Esophagus muscularis mucosa (tissue), 4 donors: ENCODE measurements at regions not wholly inside any gene's neighbourhood (a gene's known extent, or its start where the extent isn't known, plus 50 kb on each side); places are given as distances from the start of the nearest gene placed in this dataset.
"Not testable (repeated sequence)": the region's sequence is repeated elsewhere in the genome, so short reads cannot be mapped to it uniquely, and the experiment has no call there.

Source experiments
- EP300 ChIP-seq: sonication (generic); formaldehyde crosslinking; IDR thresholded peaks from one replicate; pipeline ENCODE4 v1.6.1; 2017; ENCODE audit warnings: antibody characterized with exemption
- POLR2A ChIP-seq: fragments of 450-650 bp; IDR thresholded peaks from one replicate; pipeline ENCODE4 v1.6.1; 2017; ENCODE audit warnings: antibody characterized with exemption, moderate library complexity, mild to moderate bottlenecking, low read depth
- POLR2AphosphoS5 ChIP-seq, 2 donors: sonication (generic); formaldehyde crosslinking; IDR thresholded peaks; one replicate each; pipeline ENCODE4 v1.6.1; 2017; ENCODE audit warnings: antibody characterized with exemption in 2 of 2
- TF ChIP-seq, protein P1 (sequence below), 3 experiments: fragments of 200-600 bp in 2 of 3; fragments of 450-650 bp in 1 of 3; sonication (generic) in 2 of 3; IDR thresholded peaks; one replicate each; pipeline ENCODE4 v1.5.1; 2017 to 2019; ENCODE audit warnings: antibody characterized with exemption in 3 of 3, mild to moderate bottlenecking in 2 of 3, moderate library complexity in 1 of 3

DNA sequence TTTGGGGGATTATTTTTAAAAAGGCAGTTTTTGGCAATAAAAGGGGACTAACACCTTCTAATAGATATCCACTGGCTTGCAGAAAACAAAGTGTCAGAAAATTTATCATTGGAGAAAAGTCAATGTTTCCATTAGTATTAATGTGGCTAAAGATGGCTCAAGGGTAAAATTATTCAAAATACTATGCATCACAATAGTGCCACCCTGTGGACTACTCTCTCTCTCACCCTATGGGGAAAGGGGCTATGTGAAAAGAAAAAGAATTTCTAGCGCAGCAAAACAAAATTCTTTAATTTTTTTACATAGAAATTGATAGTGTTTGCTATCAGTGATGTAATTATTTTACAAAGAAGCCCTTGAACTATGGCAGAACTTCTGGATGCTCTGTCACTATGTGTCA lies 856.5 kb downstream of the KCNJ18 start:
- TF ChIP-seq, protein P1, sequence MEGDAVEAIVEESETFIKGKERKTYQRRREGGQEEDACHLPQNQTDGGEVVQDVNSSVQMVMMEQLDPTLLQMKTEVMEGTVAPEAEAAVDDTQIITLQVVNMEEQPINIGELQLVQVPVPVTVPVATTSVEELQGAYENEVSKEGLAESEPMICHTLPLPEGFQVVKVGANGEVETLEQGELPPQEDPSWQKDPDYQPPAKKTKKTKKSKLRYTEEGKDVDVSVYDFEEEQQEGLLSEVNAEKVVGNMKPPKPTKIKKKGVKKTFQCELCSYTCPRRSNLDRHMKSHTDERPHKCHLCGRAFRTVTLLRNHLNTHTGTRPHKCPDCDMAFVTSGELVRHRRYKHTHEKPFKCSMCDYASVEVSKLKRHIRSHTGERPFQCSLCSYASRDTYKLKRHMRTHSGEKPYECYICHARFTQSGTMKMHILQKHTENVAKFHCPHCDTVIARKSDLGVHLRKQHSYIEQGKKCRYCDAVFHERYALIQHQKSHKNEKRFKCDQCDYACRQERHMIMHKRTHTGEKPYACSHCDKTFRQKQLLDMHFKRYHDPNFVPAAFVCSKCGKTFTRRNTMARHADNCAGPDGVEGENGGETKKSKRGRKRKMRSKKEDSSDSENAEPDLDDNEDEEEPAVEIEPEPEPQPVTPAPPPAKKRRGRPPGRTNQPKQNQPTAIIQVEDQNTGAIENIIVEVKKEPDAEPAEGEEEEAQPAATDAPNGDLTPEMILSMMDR (IDR thresholded peaks at IDR 0.05), result not testable (repeated sequence)
- not testable (repeated sequence) for TF ChIP-seq POLR2A; POLR2AphosphoS5 (IDR thresholded peaks at IDR 0.05); EP300
